Neuronal stem cell (in vitro differentiated cells): ENCODE measurements at regions not wholly inside any gene's neighbourhood (a gene's known extent, or its start where the extent isn't known, plus 50 kb on each side); places are given as distances from the start of the nearest gene placed in this dataset.

Source experiments
- DNase-seq: peaks from one replicate; pipeline ENCODE4 v3.0.0-alpha.2; 2013; ENCODE audit warnings: low spot score
- H2AFZ ChIP-seq: one replicate; pipeline ENCODE4 v1.6.1; 2013; ENCODE audit warnings: mild to moderate bottlenecking, low read length, inconsistent platforms
- H2AK5ac ChIP-seq: 2 replicates; pipeline ENCODE4 v1.6.1; 2013; ENCODE audit warnings: low read depth, mild to moderate bottlenecking, inconsistent platforms, low read length, moderate library complexity, mixed read lengths
- H2BK120ac ChIP-seq: 2 replicates; pipeline ENCODE4 v1.6.1; 2013; ENCODE audit warnings: low read depth, mild to moderate bottlenecking, inconsistent platforms, low read length, moderate library complexity, mixed read lengths
- H2BK12ac ChIP-seq: one replicate; pipeline ENCODE4 v1.6.1; 2013; ENCODE audit warnings: low read length, inconsistent platforms
- H2BK15ac ChIP-seq: 2 replicates; pipeline ENCODE4 v1.6.1; 2013; ENCODE audit warnings: mild to moderate bottlenecking, low read length, inconsistent platforms, mixed read lengths
- H2BK5ac ChIP-seq: one replicate; pipeline ENCODE4 v1.6.1; 2013; ENCODE audit warnings: inconsistent platforms, mild to moderate bottlenecking, low read length, moderate library complexity
- H3K14ac ChIP-seq: one replicate; pipeline ENCODE4 v1.6.1; 2013; ENCODE audit warnings: low read length, inconsistent platforms
- H3K18ac ChIP-seq: 2 replicates; pipeline ENCODE4 v1.6.1; 2013; ENCODE audit warnings: low read length, inconsistent platforms
- H3K23ac ChIP-seq: 2 replicates; pipeline ENCODE4 v1.6.1; 2013; ENCODE audit warnings: low read depth, mild to moderate bottlenecking, mixed read lengths, low read length, inconsistent platforms; ENCODE audit not compliant: poor library complexity
- H3K27ac ChIP-seq: replicated peaks from 3 replicates; pipeline ENCODE4 v1.5.1; 2013; ENCODE audit warnings: low read length, inconsistent platforms
- H3K27me3 ChIP-seq, 3 experiments: 2 replicates each; pipeline ENCODE4 v1.6.1; 2013; ENCODE audit warnings: low read length in 3 of 3, mild to moderate bottlenecking in 2 of 3, inconsistent platforms in 1 of 3, low read depth in 1 of 3, mixed read lengths in 1 of 3, moderate library complexity in 1 of 3; ENCODE audit not compliant: control insufficient read depth in 3 of 3, insufficient read depth in 3 of 3
- H3K36me3 ChIP-seq, 2 donors: replicated peaks in 1 of 2; 2 replicates each; pipeline ENCODE4 v1.6.1; 2013; ENCODE audit warnings: low read length in 2 of 2; ENCODE audit not compliant: control insufficient read depth in 2 of 2, insufficient read depth in 2 of 2
- H3K4ac ChIP-seq: 2 replicates; pipeline ENCODE4 v1.6.1; 2013; ENCODE audit warnings: inconsistent platforms, mild to moderate bottlenecking, low read length, moderate library complexity
- H3K4me1 ChIP-seq, 2 donors: 1 replicate in 1 of 2; 2 replicates in 1 of 2; pipeline ENCODE4 v1.6.1; 2013; ENCODE audit warnings: low read length in 2 of 2, low read depth in 1 of 2; ENCODE audit not compliant: control insufficient read depth in 2 of 2, insufficient read depth in 1 of 2
- H3K4me2 ChIP-seq: one replicate; pipeline ENCODE4 v1.6.1; 2013; ENCODE audit warnings: mild to moderate bottlenecking, low read length, inconsistent platforms; ENCODE audit not compliant: insufficient read depth, poor library complexity, severe bottlenecking
- H3K4me3 ChIP-seq, 2 donors: 2 replicates each; pipeline ENCODE4 v1.5.1; 2013; ENCODE audit warnings: low read length in 2 of 2, mild to moderate bottlenecking in 2 of 2, inconsistent platforms in 1 of 2, moderate library complexity in 1 of 2
- H3K79me1 ChIP-seq: one replicate; pipeline ENCODE4 v1.6.1; 2013; ENCODE audit warnings: low read depth, mild to moderate bottlenecking, inconsistent platforms, low read length, moderate library complexity
- H3K9ac ChIP-seq: one replicate; pipeline ENCODE4 v1.6.1; 2013; ENCODE audit warnings: mild to moderate bottlenecking, low read depth, low read length, inconsistent platforms; ENCODE audit not compliant: poor library complexity
- H3K9me3 ChIP-seq, 2 donors: replicated peaks in 1 of 2; 2 replicates each; pipeline versions ENCODE3 to v1.6.1; 2013; ENCODE audit warnings: low read length in 2 of 2, mild to moderate bottlenecking in 2 of 2, inconsistent platforms in 1 of 2, low read depth in 1 of 2, mixed read lengths in 1 of 2, moderate library complexity in 1 of 2; ENCODE audit not compliant: control insufficient read depth in 2 of 2, insufficient read depth in 1 of 2
- H4K8ac ChIP-seq: one replicate; pipeline ENCODE4 v1.6.1; 2013; ENCODE audit warnings: low read depth, mild to moderate bottlenecking, inconsistent platforms, low read length, moderate library complexity
- H4K91ac ChIP-seq: one replicate; pipeline ENCODE4 v1.6.1; 2013; ENCODE audit warnings: low read length, low read depth, mild to moderate bottlenecking, inconsistent platforms; ENCODE audit not compliant: poor library complexity
- WGBS, 2 donors: extraction: QIAGEN DNeasy Blood & Tissue Kit; methylation state at CpG; one replicate each; pipeline ENCODE4 v1.1.7; 2013; ENCODE audit warnings: missing lambda C conversion rate in 2 of 2, mixed read lengths in 1 of 2; ENCODE audit not compliant: insufficient read length in 2 of 2, insufficient replicate concordance in 1 of 2; ENCODE audit errors: extremely low coverage in 2 of 2; 5-methylcytosine and 5-hydroxymethylcytosine counted together

DNA sequence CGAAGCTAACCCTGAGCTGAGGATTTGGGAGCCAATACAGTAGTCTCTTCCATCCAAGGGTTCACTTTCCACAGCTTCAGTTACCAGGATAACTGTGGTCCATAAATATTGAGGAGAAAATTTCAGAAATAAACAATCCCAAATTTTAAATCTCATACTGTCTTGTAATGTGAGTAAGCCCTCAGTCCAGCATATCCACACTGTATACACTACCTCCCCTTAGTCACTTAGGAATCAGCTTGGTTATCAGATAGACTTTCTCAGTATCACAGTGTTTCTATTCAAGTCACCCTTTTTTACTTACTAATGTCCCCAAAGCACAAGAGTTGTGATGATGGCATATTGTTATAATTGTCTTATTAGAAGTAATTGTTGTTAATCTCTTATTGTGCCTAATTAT, 102.3 kb upstream of the GNG12 start:
- no peak overlapping the region for H2AFZ ChIP-seq
- no peak overlapping the region for H3K18ac ChIP-seq
- no peak overlapping the region for H3K23ac ChIP-seq
- no peak overlapping the region for H2BK5ac ChIP-seq
- H2BK12ac ChIP-seq, result no peak overlapping the region
- peaks cover 9 to 15% of the 10 kb centered on the region in 2 donors for H3K4me1 ChIP-seq
- no peaks in the 10 kb centered on the region for H3K79me1 ChIP-seq
- no peaks in the 10 kb centered on the region for H3K36me3 ChIP-seq
- H3K9me3 ChIP-seq, result no peaks in the 10 kb centered on the region
- no peak overlapping the region for H4K91ac ChIP-seq
- H3K14ac ChIP-seq, result no peak overlapping the region
- H2AK5ac ChIP-seq, result no peak overlapping the region
- H3K4ac ChIP-seq, result no peak overlapping the region
- no peak overlapping the region for H2BK15ac ChIP-seq
- no peak overlapping the region for H3K9ac ChIP-seq
- H4K8ac ChIP-seq, result no peak overlapping the region
- DNase-seq, result no peak
- no peak overlapping the region for H3K4me3 ChIP-seq
- WGBS, 2 donors, result no CpG with 5 or more reads among the region's 1 CpG
- H2BK120ac ChIP-seq, result no peak overlapping the region
- no peak overlapping the region for H3K27ac ChIP-seq
- H3K27me3 ChIP-seq, result no peaks in the 10 kb centered on the region
- H3K4me2 ChIP-seq, result no peak overlapping the region

- WGBS, 2 donors, result no CpG with 5 or more reads among the region's 3 CpGs
- H2BK5ac ChIP-seq, result no peak overlapping the region
- H2AFZ ChIP-seq, result no peak overlapping the region
- no peak overlapping the region for H3K23ac ChIP-seq
- no peak overlapping the region for H3K18ac ChIP-seq
- H4K91ac ChIP-seq, result no peak overlapping the region
- no peaks in the 10 kb centered on the region for H3K27me3 ChIP-seq
- H3K79me1 ChIP-seq, result no peaks in the 10 kb centered on the region
- no peaks in the 10 kb centered on the region for H3K9me3 ChIP-seq
- no peak overlapping the region for H2BK120ac ChIP-seq
- H3K4ac ChIP-seq, result no peak overlapping the region
- no peak overlapping the region for H2AK5ac ChIP-seq
- no peak overlapping the region for H2BK12ac ChIP-seq
- no peak overlapping the region for H3K27ac ChIP-seq
- no peak overlapping the region for H3K4me2 ChIP-seq
- DNase-seq, result no peak
- no peak overlapping the region for H3K9ac ChIP-seq
- no peaks in the 10 kb centered on the region for H3K4me1 ChIP-seq
- no peak overlapping the region for H3K14ac ChIP-seq
- no peak overlapping the region for H4K8ac ChIP-seq
- H3K4me3 ChIP-seq, result no peak overlapping the region
- H2BK15ac ChIP-seq, result no peak overlapping the region
- no peaks in the 10 kb centered on the region for H3K36me3 ChIP-seq
Observed at GRCh38 chr1:67931198-67931597, 97.9 kb upstream of the GNG12 start.

GRCh38 chr1:67923074-67923473, 89.8 kb upstream of the GNG12 start:
- H3K9ac ChIP-seq, result no peak overlapping the region
- H3K4me3 ChIP-seq, result no peak overlapping the region
- H2AK5ac ChIP-seq, result no peak overlapping the region
- H4K91ac ChIP-seq, result no peak overlapping the region
- H3K4me1 ChIP-seq, result peaks cover 0 to 4% of the 10 kb centered on the region in 2 donors
- no peaks in the 10 kb centered on the region for H3K36me3 ChIP-seq
- no peak overlapping the region for H2BK120ac ChIP-seq
- H3K9me3 ChIP-seq, result no peaks in the 10 kb centered on the region
- no peak overlapping the region for H2BK5ac ChIP-seq
- H3K27ac ChIP-seq, result no peak overlapping the region
- H3K23ac ChIP-seq, result no peak overlapping the region
- no peak overlapping the region for H2BK15ac ChIP-seq
- H2BK12ac ChIP-seq, result no peak overlapping the region
- no peak overlapping the region for H3K4me2 ChIP-seq
- no peaks in the 10 kb centered on the region for H3K79me1 ChIP-seq
- H4K8ac ChIP-seq, result no peak overlapping the region
- no peak overlapping the region for H3K4ac ChIP-seq
- H3K18ac ChIP-seq, result no peak overlapping the region
- H3K27me3 ChIP-seq, result no peaks in the 10 kb centered on the region
- DNase-seq, result no peak
- no peak overlapping the region for H2AFZ ChIP-seq
- no CpG with 5 or more reads among the region's 1 CpG for WGBS, 2 donors
- no peak overlapping the region for H3K14ac ChIP-seq

GRCh38 chr1:67921725-67922489, 88.6 kb upstream of the GNG12 start:
- DNase-seq, result no peak
- Histone ChIP-seq H2BK12ac (no peak overlapping the region), H3K4me2 (no peak overlapping the region), H3K23ac (no peak overlapping the region), H4K8ac (no peak overlapping the region), H2AFZ (no peak overlapping the region), H3K79me1 (no peaks in the 10 kb centered on the region), H3K27me3 (no peaks in the 10 kb centered on the region), H4K91ac (no peak overlapping the region), H3K36me3 (no peaks in the 10 kb centered on the region), H3K9me3 (no peaks in the 10 kb centered on the region), H3K4me1 (peaks cover 0 to 4% of the 10 kb centered on the region in 2 donors), H2AK5ac (no peak overlapping the region), H2BK120ac (no peak overlapping the region), H3K9ac (no peak overlapping the region), H3K4me3 (no peak overlapping the region), H2BK5ac (no peak overlapping the region), H3K14ac (no peak overlapping the region), H3K27ac (no peak overlapping the region), H3K18ac (no peak overlapping the region), H3K4ac (no peak overlapping the region), H2BK15ac (no peak overlapping the region)
- WGBS, 2 donors, result no CpG with 5 or more reads among the region's 4 CpGs
